Cardiac fibroblast (primary cell): ENCODE measurements at regions not wholly inside any gene's neighbourhood (a gene's known extent, or its start where the extent isn't known, plus 50 kb on each side); places are given as distances from the start of the nearest gene placed in this dataset.

Source experiments
- DNase-seq, 2 donors: peaks; one replicate each; pipeline versions ENCODE4 v3.0.0 to v3.0.0-alpha.2; 2010; ENCODE audit warnings: low read depth in 2 of 2
- H3K4me3 ChIP-seq, 2 donors: replicated peaks in 1 of 2; 1 replicate in 1 of 2; 2 replicates in 1 of 2; pipeline ENCODE4 v1.5.1; 2011; ENCODE audit warnings: low read depth in 2 of 2, low read length in 2 of 2, mild to moderate bottlenecking in 2 of 2, moderate library complexity in 1 of 2
- CTCF ChIP-seq: IDR thresholded peaks from one replicate; pipeline ENCODE4 v1.5.1; 2011; ENCODE audit warnings: low read depth, mild to moderate bottlenecking, low read length, inconsistent platforms

- H3K4me3 ChIP-seq = no peak overlapping the region
- peak; percentile 27 to 79 for DNase-seq
These were observed 283.8 kb downstream of the MRPL39 start for GRCh38 chr21:25323356-25323949.

DNA sequence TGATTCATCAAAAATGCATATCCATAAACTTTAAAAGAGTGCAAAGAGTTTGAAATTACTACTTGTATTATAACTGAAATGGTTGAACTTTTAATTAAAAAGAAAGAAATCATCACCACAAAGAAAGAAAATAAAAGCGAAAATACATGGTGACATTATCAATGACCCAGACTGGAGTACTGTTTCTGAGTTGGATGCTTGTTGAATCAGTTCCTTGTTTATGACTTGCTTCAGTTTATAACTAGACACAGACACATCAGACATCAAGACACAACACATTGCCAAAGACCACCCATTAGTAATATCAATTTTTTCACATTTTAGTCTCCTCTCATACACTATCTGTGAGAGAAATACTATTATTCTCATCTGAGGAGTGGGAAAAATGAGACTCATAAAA, 293.0 kb downstream of the MRPL39 start:
- TF ChIP-seq CTCF = no peak
- H3K4me3 ChIP-seq = no peak overlapping the region
- no peak for DNase-seq

More at GRCh38 chr21:25323356-25323949, 283.8 kb downstream of the MRPL39 start:
- TF ChIP-seq CTCF = no peak

GRCh38 chr21:25313829-25314228, 293.5 kb downstream of the MRPL39 start:
- H3K4me3 ChIP-seq = no peak overlapping the region
- peak; percentile 51 to 62 for DNase-seq
- TF ChIP-seq CTCF = peak; percentile 42

- no peak for TF ChIP-seq CTCF
- peak in 1 of 2 donors; percentile 49 for DNase-seq
- H3K4me3 ChIP-seq = no peak overlapping the region
These were observed 299.8 kb downstream of the MRPL39 start for GRCh38 chr21:25307489-25307888.

DNA sequence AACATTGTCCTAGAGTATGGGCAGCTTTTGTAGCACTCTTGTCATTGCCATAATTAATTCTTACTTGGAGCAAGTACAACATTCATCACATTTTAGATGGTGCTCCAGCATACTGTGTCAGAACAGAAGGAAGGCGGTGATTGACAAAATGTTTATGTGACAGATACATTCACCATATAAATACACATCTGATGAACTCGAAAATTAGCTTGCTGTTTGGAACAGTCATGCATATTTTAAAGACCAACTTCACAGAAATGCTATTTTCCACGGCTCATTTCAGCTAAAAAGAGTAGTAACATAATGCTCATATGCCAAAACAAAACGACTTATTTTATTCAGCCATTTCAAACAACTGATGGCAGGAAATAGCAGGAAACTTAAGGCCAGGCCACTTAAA, 302.7 kb downstream of the MRPL39 start:
- no peak for DNase-seq
- no peak overlapping the region for H3K4me3 ChIP-seq
- TF ChIP-seq CTCF = no peak

GRCh38 chr21:25300632-25301031, 306.6 kb downstream of the MRPL39 start:
- TF ChIP-seq CTCF = no peak
- H3K4me3 ChIP-seq = no peak overlapping the region
- no peak for DNase-seq
